Upper lobe of right lung (tissue), 1 donor: ENCODE measurements at regions not wholly inside any gene's neighbourhood (a gene's known extent, or its start where the extent isn't known, plus 50 kb on each side); places are given as distances from the start of the nearest gene placed in this dataset.

Experiments
- ATAC-seq: fragments of 200-7000 bp; cut with Tn5 transposase; one replicate; pipeline ENCODE4 v1.9.1; 2020; ENCODE audit warnings: mild to moderate bottlenecking, moderate library complexity
- DNase-seq: peaks from one replicate; pipeline ENCODE4 v3.0.0-alpha.2; 2020
- H3K27ac ChIP-seq: fragments of 200-600 bp; one replicate; pipeline ENCODE4 v1.8.0; 2022
- H3K27me3 ChIP-seq: fragments of 200-600 bp; one replicate; pipeline ENCODE4 v1.8.0; 2022; ENCODE audit warnings: mild to moderate bottlenecking
- H3K36me3 ChIP-seq: fragments of 200-600 bp; one replicate; pipeline ENCODE4 v1.8.0; 2022
- H3K4me1 ChIP-seq: fragments of 200-600 bp; one replicate; pipeline ENCODE4 v1.8.0; 2022
- H3K4me3 ChIP-seq: fragments of 200-600 bp; one replicate; pipeline ENCODE4 v1.8.0; 2022; ENCODE audit warnings: mild to moderate bottlenecking
- H3K9me3 ChIP-seq: fragments of 200-600 bp; one replicate; pipeline ENCODE4 v1.8.0; 2022
- CTCF ChIP-seq: fragments of 200-600 bp; IDR thresholded peaks from one replicate; pipeline ENCODE4 v1.8.0; 2022; ENCODE audit warnings: antibody characterized with exemption
- intact Hi-C: fragments of 100-400 bp; cut with DNase I; formaldehyde crosslinking; loops from one replicate; pipeline ENCODE4 v1.11.0; 2022
- donor health status: DM: no; HTN: yes; CAD: no; lungs with severe emphysema.

DNA sequence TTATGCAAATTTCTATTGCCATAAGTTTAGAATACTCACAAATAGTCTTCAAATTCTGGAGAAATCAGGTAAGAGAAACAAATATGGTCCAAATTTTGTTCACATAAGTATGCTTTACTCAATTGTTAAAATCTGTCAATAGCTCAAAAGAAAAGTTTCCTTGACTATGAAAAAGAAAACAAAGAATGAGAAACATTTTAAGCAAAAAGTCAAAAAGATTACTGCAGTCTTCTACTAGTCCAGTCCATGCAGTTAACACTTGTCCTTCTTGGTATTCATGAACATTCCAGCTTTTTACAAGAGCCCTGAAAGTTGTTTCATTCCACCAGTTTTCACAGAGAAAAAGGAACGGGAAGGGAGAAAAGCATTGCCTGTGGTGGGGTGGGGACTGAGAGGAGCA lies 54.7 kb upstream of the ZXDA start:
- no peaks in the 10 kb centered on the region for H3K36me3 ChIP-seq
- H3K4me3 ChIP-seq = no peak overlapping the region
- intact Hi-C loops = no loop called here
- H3K4me1 ChIP-seq = no peaks in the 10 kb centered on the region
- no peaks in the 10 kb centered on the region for H3K27me3 ChIP-seq
- no peak for ATAC-seq
- DNase-seq = no peak
- H3K27ac ChIP-seq = no peak overlapping the region
- no peaks in the 10 kb centered on the region for H3K9me3 ChIP-seq
- TF ChIP-seq CTCF = no peak
